Esophagus muscularis mucosa (tissue), 4 donors: ENCODE measurements at regions not wholly inside any gene's neighbourhood (a gene's known extent, or its start where the extent isn't known, plus 50 kb on each side); places are given as distances from the start of the nearest gene placed in this dataset.

Source experiments
- DNase-seq: peaks from one replicate; pipeline ENCODE4 v3.0.0-alpha.2; 2017; ENCODE audit errors: extremely low spot score
- H3K27ac ChIP-seq, 4 donors: fragments of 200-600 bp; sonication (generic); replicated peaks in 1 of 4; 1 replicate in 3 of 4; 2 replicates in 1 of 4; pipeline ENCODE4 v1.5.1; 2016 to 2019; ENCODE audit warnings: mild to moderate bottlenecking in 1 of 4
- H3K27me3 ChIP-seq, 4 donors: fragments of 200-600 bp; sonication (generic); one replicate each; pipeline versions ENCODE4 v1.5.1 to v1.6.0; 2016 to 2019
- H3K36me3 ChIP-seq, 4 donors: fragments of 200-600 bp; sonication (generic); one replicate each; pipeline ENCODE4 v1.5.1; 2016 to 2019
- H3K4me1 ChIP-seq, 4 donors: fragments of 200-600 bp; sonication (generic); one replicate each; pipeline ENCODE4 v1.5.1; 2016 to 2019
- H3K4me3 ChIP-seq, 4 donors: fragments of 200-600 bp; sonication (generic); 1 replicate in 2 of 4; 2 replicates in 2 of 4; pipeline ENCODE4 v1.5.1; 2016 to 2019; ENCODE audit warnings: mild to moderate bottlenecking in 4 of 4, moderate library complexity in 1 of 4
- H3K9me3 ChIP-seq, 4 donors: fragments of 200-600 bp; sonication (generic); 1 replicate in 3 of 4; 2 replicates in 1 of 4; pipeline ENCODE4 v1.5.1; 2016 to 2019
- CTCF ChIP-seq, 3 experiments: fragments of 200-600 bp in 2 of 3; fragments of 450-650 bp in 1 of 3; sonication (generic) in 2 of 3; IDR thresholded peaks; one replicate each; pipeline ENCODE4 v1.5.1; 2017 to 2019; ENCODE audit warnings: antibody characterized with exemption in 3 of 3, mild to moderate bottlenecking in 2 of 3, moderate library complexity in 1 of 3
- EP300 ChIP-seq: sonication (generic); formaldehyde crosslinking; IDR thresholded peaks from one replicate; pipeline ENCODE4 v1.6.1; 2017; ENCODE audit warnings: antibody characterized with exemption
- POLR2A ChIP-seq: fragments of 450-650 bp; IDR thresholded peaks from one replicate; pipeline ENCODE4 v1.6.1; 2017; ENCODE audit warnings: antibody characterized with exemption, moderate library complexity, mild to moderate bottlenecking, low read depth
- POLR2AphosphoS5 ChIP-seq, 2 donors: sonication (generic); formaldehyde crosslinking; IDR thresholded peaks; one replicate each; pipeline ENCODE4 v1.6.1; 2017; ENCODE audit warnings: antibody characterized with exemption in 2 of 2
- WGBS: methylation state at CpG from one replicate; pipeline ENCODE4 v1.1.5; 2018; 5-methylcytosine and 5-hydroxymethylcytosine counted together
- intact Hi-C: fragments of 100-400 bp; cut with DNase I; formaldehyde crosslinking; loops from one replicate; pipeline ENCODE4 v1.15.1; 2023

- no peaks in the 10 kb centered on the region for H3K4me1 ChIP-seq
- 68% methylated on average over 2 of the region's 2 CpGs for WGBS
- no peak overlapping the region for H3K4me3 ChIP-seq
- peaks cover 0 to 5% (median 0%) of the 10 kb centered on the region in 4 donors for H3K9me3 ChIP-seq
- no peaks in the 10 kb centered on the region for H3K27me3 ChIP-seq
- TF ChIP-seq POLR2A (no peak), CTCF (IDR thresholded peaks at IDR 0.05) (no peak), EP300 (no peak), POLR2AphosphoS5 (IDR thresholded peaks at IDR 0.05) (no peak)
- no peak overlapping the region for H3K27ac ChIP-seq
- intact Hi-C loops = no loop called here
- no peaks in the 10 kb centered on the region for H3K36me3 ChIP-seq
- no peak for DNase-seq
These were observed 271.8 kb upstream of the TFPI start for GRCh38 chr2:187826023-187826422.

- Histone ChIP-seq H3K27me3 (no peaks in the 10 kb centered on the region), H3K4me3 (no peak overlapping the region), H3K4me1 (no peaks in the 10 kb centered on the region), H3K27ac (no peak overlapping the region), H3K9me3 (no peaks in the 10 kb centered on the region), H3K36me3 (no peaks in the 10 kb centered on the region)
- WGBS = 90% methylated on average over 4 of the region's 5 CpGs
- DNase-seq = no peak
- intact Hi-C loops = no loop called here
- TF ChIP-seq EP300 = no peak
- TF ChIP-seq POLR2AphosphoS5 (IDR thresholded peaks at IDR 0.05) = no peak
- TF ChIP-seq CTCF (IDR thresholded peaks at IDR 0.05) = no peak
- no peak for TF ChIP-seq POLR2A
These were observed 280.6 kb upstream of the TFPI start for GRCh38 chr2:187834787-187835186.

- intact Hi-C loops = no loop called here
- Histone ChIP-seq H3K27ac (no peak overlapping the region), H3K27me3 (no peaks in the 10 kb centered on the region), H3K4me3 (no peak overlapping the region), H3K9me3 (no peaks in the 10 kb centered on the region), H3K36me3 (no peaks in the 10 kb centered on the region), H3K4me1 (no peaks in the 10 kb centered on the region)
- no peak for DNase-seq
- TF ChIP-seq EP300 (no peak), POLR2A (no peak), CTCF (IDR thresholded peaks at IDR 0.05) (no peak), POLR2AphosphoS5 (IDR thresholded peaks at IDR 0.05) (no peak)
- WGBS = 97% methylated on average over 1 of the region's 1 CpG
These were observed 284.5 kb upstream of the TFPI start for GRCh38 chr2:187838690-187839089.

GRCh38 chr2:187842315-187842714, 288.1 kb upstream of the TFPI start:
- Histone ChIP-seq H3K27ac (no peak overlapping the region), H3K4me3 (no peak overlapping the region), H3K4me1 (no peaks in the 10 kb centered on the region), H3K9me3 (no peaks in the 10 kb centered on the region), H3K36me3 (no peaks in the 10 kb centered on the region), H3K27me3 (no peaks in the 10 kb centered on the region)
- no peak for DNase-seq
- intact Hi-C loops = no loop called here
- TF ChIP-seq POLR2A = no peak
- no peak for TF ChIP-seq CTCF (IDR thresholded peaks at IDR 0.05)
- no peak for TF ChIP-seq POLR2AphosphoS5 (IDR thresholded peaks at IDR 0.05)
- no peak for TF ChIP-seq EP300
- 86% methylated on average over 4 of the region's 4 CpGs for WGBS
